ENCODE measurements at regions not wholly inside any gene's neighbourhood (a gene's known extent, or its start where the extent isn't known, plus 50 kb on each side); places are given as distances from the start of the nearest gene placed in this dataset.
"Not testable (repeated sequence)": the region's sequence is repeated elsewhere in the genome, so short reads cannot be mapped to it uniquely, and the experiment has no call there.

- H3K27ac ChIP-seq (ENCODE audit: control insufficient read depth, insufficient read depth, low read length), result no peak overlapping the region
- FAIRE-seq, result no peak
- H3K27me3 ChIP-seq (ENCODE audit: control insufficient read depth, extremely low read depth, insufficient read depth, low read length), result peaks cover 4% of the 10 kb centered on the region
- no peaks in the 10 kb centered on the region for H3K79me2 ChIP-seq (ENCODE audit: control insufficient read depth, insufficient read depth, low read length)
- no peaks in the 10 kb centered on the region for H3K9me1 ChIP-seq (ENCODE audit: control insufficient read depth, extremely low read depth, insufficient read depth, low read length)
- H3K4me3 ChIP-seq (ENCODE audit: control insufficient read depth in 2 of 3, extremely low read depth in 1 of 3, insufficient read depth in 2 of 3, low read depth in 1 of 3, low read length in 3 of 3), result no peak overlapping the region
- H3K4me2 ChIP-seq (ENCODE audit: control insufficient read depth, extremely low read depth, insufficient read depth, low read depth, low read length), result no peak overlapping the region
- TF ChIP-seq, protein P1, sequence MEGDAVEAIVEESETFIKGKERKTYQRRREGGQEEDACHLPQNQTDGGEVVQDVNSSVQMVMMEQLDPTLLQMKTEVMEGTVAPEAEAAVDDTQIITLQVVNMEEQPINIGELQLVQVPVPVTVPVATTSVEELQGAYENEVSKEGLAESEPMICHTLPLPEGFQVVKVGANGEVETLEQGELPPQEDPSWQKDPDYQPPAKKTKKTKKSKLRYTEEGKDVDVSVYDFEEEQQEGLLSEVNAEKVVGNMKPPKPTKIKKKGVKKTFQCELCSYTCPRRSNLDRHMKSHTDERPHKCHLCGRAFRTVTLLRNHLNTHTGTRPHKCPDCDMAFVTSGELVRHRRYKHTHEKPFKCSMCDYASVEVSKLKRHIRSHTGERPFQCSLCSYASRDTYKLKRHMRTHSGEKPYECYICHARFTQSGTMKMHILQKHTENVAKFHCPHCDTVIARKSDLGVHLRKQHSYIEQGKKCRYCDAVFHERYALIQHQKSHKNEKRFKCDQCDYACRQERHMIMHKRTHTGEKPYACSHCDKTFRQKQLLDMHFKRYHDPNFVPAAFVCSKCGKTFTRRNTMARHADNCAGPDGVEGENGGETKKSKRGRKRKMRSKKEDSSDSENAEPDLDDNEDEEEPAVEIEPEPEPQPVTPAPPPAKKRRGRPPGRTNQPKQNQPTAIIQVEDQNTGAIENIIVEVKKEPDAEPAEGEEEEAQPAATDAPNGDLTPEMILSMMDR (optimal IDR thresholded peaks at IDR 0.05 in 1 of 3, IDR thresholded peaks at IDR 0.05 in 1 of 3, conservative IDR thresholded peaks at IDR 0.05 in 1 of 3; ENCODE audit: extremely low read depth in 1 of 3, insufficient read depth in 2 of 3, low read length in 3 of 3), result no peak
- no peak for TF ChIP-seq EZH2 (IDR thresholded peaks at IDR 0.05; ENCODE audit: low read length)
- no peaks in the 10 kb centered on the region for H3K4me1 ChIP-seq (ENCODE audit: control insufficient read depth, extremely low read depth, insufficient read depth, low read length)
- no peaks in the 10 kb centered on the region for H4K20me1 ChIP-seq (ENCODE audit: control insufficient read depth, extremely low read depth, insufficient read depth, low read length)
- no peak overlapping the region for H2AFZ ChIP-seq (ENCODE audit: control insufficient read depth, low read length)
- no peaks in the 10 kb centered on the region for H3K36me3 ChIP-seq (ENCODE audit: control insufficient read depth in 2 of 2, extremely low read depth in 1 of 2, insufficient read depth in 2 of 2, low read length in 2 of 2)
- no peak overlapping the region for H3K9ac ChIP-seq (ENCODE audit: control insufficient read depth, extremely low read depth, insufficient read depth, low read length)
- H3K9me3 ChIP-seq (ENCODE audit: control insufficient read depth, low read depth, low read length), result no peaks in the 10 kb centered on the region
- DNase-seq (ENCODE audit: low read depth, low spot score), result no peak
- dilution Hi-C loops (cut with MboI; ENCODE audit: extremely low pct_ligation_motif_present, low sequenced_read_pairs), result no loop called here
These were observed 143.7 kb downstream of the NR2F2 start for GRCh38 chr15:96474231-96474664.

GRCh38 chr15:96477227-96477626 lies 146.7 kb downstream of the NR2F2 start:
- DNase-seq (ENCODE audit: low read depth, low spot score), result no peak
- H3K27ac ChIP-seq (ENCODE audit: control insufficient read depth, insufficient read depth, low read length), result no peak overlapping the region
- H2AFZ ChIP-seq (ENCODE audit: control insufficient read depth, low read length), result no peak overlapping the region
- no peaks in the 10 kb centered on the region for H4K20me1 ChIP-seq (ENCODE audit: control insufficient read depth, extremely low read depth, insufficient read depth, low read length)
- dilution Hi-C loops (cut with MboI; ENCODE audit: extremely low pct_ligation_motif_present, low sequenced_read_pairs), result no loop called here
- no peak overlapping the region for H3K4me3 ChIP-seq (ENCODE audit: control insufficient read depth in 2 of 3, extremely low read depth in 1 of 3, insufficient read depth in 2 of 3, low read depth in 1 of 3, low read length in 3 of 3)
- no peaks in the 10 kb centered on the region for H3K9me1 ChIP-seq (ENCODE audit: control insufficient read depth, extremely low read depth, insufficient read depth, low read length)
- H3K4me2 ChIP-seq (ENCODE audit: control insufficient read depth, extremely low read depth, insufficient read depth, low read depth, low read length), result no peak overlapping the region
- no peaks in the 10 kb centered on the region for H3K4me1 ChIP-seq (ENCODE audit: control insufficient read depth, extremely low read depth, insufficient read depth, low read length)
- no peaks in the 10 kb centered on the region for H3K36me3 ChIP-seq (ENCODE audit: control insufficient read depth in 2 of 2, extremely low read depth in 1 of 2, insufficient read depth in 2 of 2, low read length in 2 of 2)
- no peaks in the 10 kb centered on the region for H3K79me2 ChIP-seq (ENCODE audit: control insufficient read depth, insufficient read depth, low read length)
- no peaks in the 10 kb centered on the region for H3K27me3 ChIP-seq (ENCODE audit: control insufficient read depth, extremely low read depth, insufficient read depth, low read length)
- TF ChIP-seq, protein P1 (optimal IDR thresholded peaks at IDR 0.05 in 1 of 3, IDR thresholded peaks at IDR 0.05 in 1 of 3, conservative IDR thresholded peaks at IDR 0.05 in 1 of 3; ENCODE audit: extremely low read depth in 1 of 3, insufficient read depth in 2 of 3, low read length in 3 of 3), result no peak
- TF ChIP-seq EZH2 (IDR thresholded peaks at IDR 0.05; ENCODE audit: low read length), result no peak
- H3K9me3 ChIP-seq (ENCODE audit: control insufficient read depth, low read depth, low read length), result no peaks in the 10 kb centered on the region
- no peak for FAIRE-seq
- H3K9ac ChIP-seq (ENCODE audit: control insufficient read depth, extremely low read depth, insufficient read depth, low read length), result no peak overlapping the region

DNA sequence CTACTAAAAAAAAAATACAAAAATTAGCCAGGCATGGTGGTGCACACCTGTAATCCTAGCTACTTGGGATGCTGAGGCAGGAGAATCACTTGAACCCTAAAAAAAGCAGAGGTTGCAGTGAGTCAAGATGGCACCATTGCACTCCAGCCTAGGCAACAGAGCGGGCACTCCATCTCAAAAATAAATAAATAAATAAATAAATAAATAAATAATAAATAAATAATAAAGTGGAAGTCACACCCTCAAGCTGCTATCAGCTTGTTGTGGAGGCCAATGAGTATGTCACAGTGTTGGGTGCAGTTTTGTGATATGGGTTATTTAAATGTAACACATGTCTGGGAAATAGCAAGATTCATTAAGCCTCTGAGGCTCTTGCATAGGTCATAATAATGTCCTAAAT lies 153.9 kb downstream of the NR2F2 start:
- H3K9me3 ChIP-seq (ENCODE audit: control insufficient read depth, low read depth, low read length); H2AFZ ChIP-seq (ENCODE audit: control insufficient read depth, low read length); H3K9ac ChIP-seq (ENCODE audit: control insufficient read depth, extremely low read depth, insufficient read depth, low read length); H3K4me3 ChIP-seq (ENCODE audit: control insufficient read depth in 2 of 3, extremely low read depth in 1 of 3, insufficient read depth in 2 of 3, low read depth in 1 of 3, low read length in 3 of 3); H3K4me1 ChIP-seq (ENCODE audit: control insufficient read depth, extremely low read depth, insufficient read depth, low read length); H3K27ac ChIP-seq (ENCODE audit: control insufficient read depth, insufficient read depth, low read length); H3K79me2 ChIP-seq (ENCODE audit: control insufficient read depth, insufficient read depth, low read length); H3K36me3 ChIP-seq (ENCODE audit: control insufficient read depth in 2 of 2, extremely low read depth in 1 of 2, insufficient read depth in 2 of 2, low read length in 2 of 2); H3K27me3 ChIP-seq (ENCODE audit: control insufficient read depth, extremely low read depth, insufficient read depth, low read length); H3K9me1 ChIP-seq (ENCODE audit: control insufficient read depth, extremely low read depth, insufficient read depth, low read length); H4K20me1 ChIP-seq (ENCODE audit: control insufficient read depth, extremely low read depth, insufficient read depth, low read length); H3K4me2 ChIP-seq (ENCODE audit: control insufficient read depth, extremely low read depth, insufficient read depth, low read depth, low read length); DNase-seq (ENCODE audit: low read depth, low spot score); FAIRE-seq; dilution Hi-C loops (cut with MboI; ENCODE audit: extremely low pct_ligation_motif_present, low sequenced_read_pairs): not testable (repeated sequence)
